Naive thymus-derived CD8-positive, alpha-beta T cell (primary cell): ENCODE measurements at regions not wholly inside any gene's neighbourhood (a gene's known extent, or its start where the extent isn't known, plus 50 kb on each side); places are given as distances from the start of the nearest gene placed in this dataset.
"Not testable (repeated sequence)": the region's sequence is repeated elsewhere in the genome, so short reads cannot be mapped to it uniquely, and the experiment has no call there.

Experiments used
- ATAC-seq, 2 donors: fragments of 150-1000 bp; cut with Tn5 transposase in 1 of 2; sonication (Bioruptor Pico), chemical (Tn5 transposase) in 1 of 2; 1 replicate in 1 of 2; 2 replicates in 1 of 2; pipeline ENCODE4 v1.10.0; 2021; ENCODE audit warnings: mild to moderate bottlenecking in 2 of 2, moderate library complexity in 2 of 2
- POLR2A ChIA-PET: fragments of 350-600 bp; sonication (Branson Sonifier 250); formaldehyde crosslinking; loops from one replicate; lab custom pipeline; 2021; ENCODE audit warnings: antibody characterized with exemption; lab: Charles Lee
- DNase-seq, 10 donors: peaks; one replicate each; pipeline versions ENCODE4 v3.0.0 to v3.0.0-alpha.2; 2020 to 2022
- H3K27ac Mint-ChIP-seq, 10 donors: one replicate each; pipeline ENCODE4 v1.8.0; 2020 to 2022; ENCODE audit warnings: mild to moderate bottlenecking in 10 of 10, mixed read lengths in 10 of 10, moderate library complexity in 4 of 10, inconsistent platforms in 1 of 10
- H3K27me3 Mint-ChIP-seq, 5 donors: one replicate each; pipeline ENCODE4 v1.8.0; 2021 to 2022; ENCODE audit warnings: mixed read lengths in 5 of 5
- H3K36me3 Mint-ChIP-seq, 3 donors: one replicate each; pipeline ENCODE4 v1.8.0; 2020 to 2022; ENCODE audit warnings: mixed read lengths in 3 of 3, mild to moderate bottlenecking in 2 of 3, inconsistent platforms in 1 of 3
- H3K4me1 Mint-ChIP-seq, 4 donors: one replicate each; pipeline ENCODE4 v1.8.0; 2021 to 2022; ENCODE audit warnings: mixed read lengths in 4 of 4
- H3K4me3 Mint-ChIP-seq, 10 donors: one replicate each; pipeline ENCODE4 v1.8.0; 2020 to 2022; ENCODE audit warnings: mild to moderate bottlenecking in 10 of 10, mixed read lengths in 10 of 10, moderate library complexity in 6 of 10, inconsistent platforms in 1 of 10
- H3K9me3 Mint-ChIP-seq, 9 donors: one replicate each; pipeline ENCODE4 v1.8.0; 2020 to 2022; ENCODE audit warnings: mixed read lengths in 9 of 9, mild to moderate bottlenecking in 3 of 9, inconsistent platforms in 1 of 9, moderate library complexity in 1 of 9

GRCh38 chr7:1354661-1355567, 104.4 kb downstream of the MICALL2 start:
- H3K4me1 Mint-ChIP-seq: no peaks in the 10 kb centered on the region
- POLR2A ChIA-PET: no interaction called here
- no peak overlapping the region for H3K27ac Mint-ChIP-seq
- H3K27me3 Mint-ChIP-seq: peaks cover 5 to 22% (median 6%) of the 10 kb centered on the region in 5 donors
- no peak overlapping the region for H3K4me3 Mint-ChIP-seq
- no peaks in the 10 kb centered on the region for H3K36me3 Mint-ChIP-seq
- peak in 1 of 10 donors; percentile 51 for DNase-seq
- no peaks in the 10 kb centered on the region for H3K9me3 Mint-ChIP-seq
- no peak for ATAC-seq

DNA sequence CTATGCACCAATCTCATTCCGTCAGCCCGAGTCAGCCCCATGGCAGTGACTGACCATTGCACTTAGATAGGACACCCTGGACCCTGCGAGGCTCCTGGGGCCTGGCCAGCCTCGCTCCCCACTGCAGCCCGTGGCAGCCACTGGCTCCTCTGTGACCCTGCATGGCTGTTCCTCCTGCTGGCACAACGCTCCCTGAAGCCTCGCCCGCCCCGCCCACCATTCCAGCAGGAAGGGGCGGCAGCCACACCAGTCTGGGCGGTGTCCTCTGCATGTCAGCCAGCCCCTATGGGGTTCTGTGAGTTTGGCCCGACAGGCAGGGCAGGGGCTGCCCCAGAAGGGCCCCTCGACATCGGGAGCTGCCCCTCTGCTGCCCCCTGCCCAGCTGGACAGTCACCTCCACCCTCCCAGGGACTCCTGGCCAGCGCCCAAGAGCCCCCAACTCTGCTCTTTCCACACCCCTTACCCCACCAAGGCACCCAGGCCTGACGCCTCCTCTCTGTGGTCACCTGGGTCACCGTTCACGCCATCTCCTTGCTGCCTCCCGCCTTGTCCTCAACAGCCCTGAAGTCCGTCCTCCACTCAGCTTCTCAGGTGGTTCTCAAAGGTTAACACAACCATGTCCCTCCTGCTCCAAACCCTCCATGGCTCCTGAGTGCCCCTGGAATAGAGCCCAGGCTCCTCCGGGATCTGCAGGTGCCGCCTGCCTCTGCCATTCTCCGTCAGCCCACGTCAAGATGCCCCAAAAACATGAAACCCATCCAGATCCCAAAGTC, 103.5 kb downstream of the MICALL2 start:
- Mint-ChIP-seq H3K9me3 (no peaks in the 10 kb centered on the region), H3K27ac (peak overlapping the region in 2 of 10 donors; percentile 18 to 74), H3K27me3 (peaks cover 3 to 14% (median 6%) of the 10 kb centered on the region in 5 donors), H3K36me3 (no peaks in the 10 kb centered on the region), H3K4me3 (no peak overlapping the region), H3K4me1 (no peaks in the 10 kb centered on the region)
- DNase-seq (peak in 1 of 10 donors; percentile 52), ATAC-seq (no peak)
- POLR2A ChIA-PET: no interaction called here

GRCh38 chr7:1356853-1357252, 102.4 kb downstream of the MICALL2 start:
- H3K4me1 Mint-ChIP-seq, ATAC-seq, H3K9me3 Mint-ChIP-seq, DNase-seq, H3K4me3 Mint-ChIP-seq, H3K36me3 Mint-ChIP-seq, H3K27ac Mint-ChIP-seq, POLR2A ChIA-PET: not testable (repeated sequence)
- peaks cover 0 to 14% (median 6%) of the 10 kb centered on the region in 5 donors for H3K27me3 Mint-ChIP-seq

DNA sequence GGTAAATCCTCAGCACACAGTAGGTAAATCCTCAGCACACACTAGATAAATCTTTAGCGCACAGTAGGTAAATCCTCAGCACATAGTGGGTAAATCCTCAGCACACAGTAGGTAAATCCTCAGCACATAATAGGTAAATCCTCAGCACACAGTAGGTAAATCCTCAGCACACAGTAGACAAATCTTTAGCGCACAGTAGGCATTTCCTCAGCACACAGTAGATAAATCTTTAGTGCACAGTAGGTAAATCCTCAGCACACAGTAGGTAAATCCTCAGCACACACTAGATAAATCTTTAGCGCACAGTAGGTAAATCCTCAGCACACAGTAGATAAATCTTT, 102.0 kb downstream of the MICALL2 start:
- H3K9me3 Mint-ChIP-seq, ATAC-seq, H3K4me1 Mint-ChIP-seq, DNase-seq, POLR2A ChIA-PET, H3K4me3 Mint-ChIP-seq, H3K27ac Mint-ChIP-seq, H3K36me3 Mint-ChIP-seq: not testable (repeated sequence)
- H3K27me3 Mint-ChIP-seq: peaks cover 0 to 14% (median 6%) of the 10 kb centered on the region in 5 donors

DNA sequence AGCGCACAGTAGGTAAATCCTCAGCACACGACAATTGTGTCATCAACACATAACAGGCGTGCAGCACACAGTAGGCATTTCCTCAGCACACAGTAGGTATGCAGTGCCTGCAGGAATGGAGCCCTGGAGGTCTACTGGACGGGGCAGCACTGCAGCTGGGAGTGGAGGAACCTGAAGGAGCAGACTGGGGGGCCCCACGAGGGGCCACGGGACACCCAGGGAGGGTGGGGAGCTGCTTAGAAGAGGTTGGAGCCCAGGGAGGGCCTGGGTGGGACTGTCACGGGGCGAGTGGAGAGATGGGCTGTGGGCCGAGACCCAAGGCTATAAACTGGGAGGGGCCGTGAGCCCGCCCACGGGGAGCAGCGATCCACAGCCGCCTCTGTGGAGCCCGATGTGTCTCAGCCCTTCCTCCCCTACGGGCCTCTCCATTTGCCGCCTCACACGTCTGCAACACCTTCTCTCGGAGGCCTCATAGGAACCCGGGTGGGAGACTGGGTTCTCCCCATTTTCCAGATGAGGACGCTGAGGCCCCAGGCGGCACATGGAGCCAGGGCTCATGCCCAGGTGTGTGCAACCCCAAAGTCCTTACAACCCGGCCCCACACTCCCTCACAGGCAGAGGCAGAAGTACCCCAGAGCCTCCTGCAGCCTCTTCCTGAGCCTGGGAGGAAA, 101.5 kb downstream of the MICALL2 start:
- Mint-ChIP-seq H3K4me3 (no peak overlapping the region), H3K36me3 (no peaks in the 10 kb centered on the region), H3K9me3 (no peaks in the 10 kb centered on the region), H3K27ac (no peak overlapping the region), H3K4me1 (no peaks in the 10 kb centered on the region), H3K27me3 (peaks cover 0 to 14% (median 6%) of the 10 kb centered on the region in 5 donors)
- peak in 1 of 2 donors; percentile 43 for ATAC-seq
- POLR2A ChIA-PET: no interaction called here
- DNase-seq: peak in 2 of 10 donors; percentile 9 to 63

GRCh38 chr7:1358376-1359050, 100.8 kb downstream of the MICALL2 start:
- Mint-ChIP-seq H3K27ac (no peak overlapping the region), H3K27me3 (peaks cover 0 to 12% (median 6%) of the 10 kb centered on the region in 5 donors), H3K36me3 (no peaks in the 10 kb centered on the region), H3K4me1 (no peaks in the 10 kb centered on the region), H3K9me3 (no peaks in the 10 kb centered on the region), H3K4me3 (no peak overlapping the region)
- no peak for ATAC-seq
- DNase-seq: peak in 1 of 10 donors; percentile 45
- POLR2A ChIA-PET: no interaction called here

DNA sequence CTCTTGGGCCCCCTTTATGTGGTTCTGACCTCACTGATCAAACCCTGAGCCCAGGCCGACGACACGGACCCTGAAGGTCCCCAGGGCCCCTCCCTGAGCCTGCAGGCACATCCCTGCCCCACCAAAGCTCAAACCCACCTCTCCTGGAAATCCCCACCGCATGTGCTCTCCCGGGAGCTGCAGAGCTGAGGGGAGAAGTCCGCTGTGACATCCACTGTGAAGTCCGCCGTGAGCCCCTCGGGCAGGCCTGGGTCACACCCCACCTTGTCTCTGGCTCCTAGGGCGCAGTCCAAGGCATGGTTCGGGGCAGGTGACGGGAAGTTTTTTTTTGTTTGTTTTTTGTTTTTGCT, 100.2 kb downstream of the MICALL2 start:
- no peaks in the 10 kb centered on the region for H3K4me1 Mint-ChIP-seq

DNA sequence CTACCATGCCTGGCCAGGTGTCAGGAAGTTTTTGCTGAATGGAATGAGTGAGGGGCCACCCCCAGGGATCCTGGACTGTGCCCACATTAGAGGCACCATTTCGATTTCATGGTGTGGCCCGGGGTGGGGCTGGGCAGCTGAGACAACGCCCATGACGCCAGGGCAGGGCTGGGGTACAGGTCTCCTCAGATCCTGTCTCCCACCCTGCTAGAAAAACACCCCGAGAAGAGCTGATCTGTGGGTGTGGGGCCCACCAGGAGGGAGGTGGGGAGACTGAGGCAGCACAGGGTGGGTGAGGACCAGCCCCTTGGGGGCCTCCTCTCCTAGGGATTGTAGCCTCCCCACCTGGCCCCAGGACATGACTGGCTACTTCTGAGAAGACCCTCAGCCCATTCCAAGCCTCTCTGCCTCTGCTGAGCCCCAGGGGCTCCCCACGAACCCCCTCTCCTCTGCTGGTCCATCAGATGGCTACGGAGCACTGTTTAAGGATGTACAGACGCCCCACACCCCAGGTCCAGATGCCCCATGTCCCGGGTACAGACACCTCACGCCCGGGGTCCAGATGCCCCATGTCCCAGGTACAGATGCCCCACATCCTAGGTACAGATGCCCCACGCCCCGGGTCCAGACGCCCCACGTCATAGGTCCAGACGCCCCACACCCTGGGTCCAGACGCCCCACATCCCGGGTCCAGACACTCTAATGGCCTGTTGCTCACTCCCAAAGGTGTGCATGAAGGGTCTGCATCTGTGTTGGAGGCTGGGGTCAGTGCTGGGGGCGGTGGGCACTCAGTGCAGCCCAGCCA, 99.4 kb downstream of the MICALL2 start:
- no peaks in the 10 kb centered on the region for H3K36me3 Mint-ChIP-seq
- peaks cover 0 to 24% (median 11%) of the 10 kb centered on the region in 5 donors for H3K27me3 Mint-ChIP-seq
- H3K9me3 Mint-ChIP-seq: no peaks in the 10 kb centered on the region
- H3K4me3 Mint-ChIP-seq: no peak overlapping the region
- POLR2A ChIA-PET: no interaction called here
- H3K27ac Mint-ChIP-seq: no peak overlapping the region
- ATAC-seq (no peak), DNase-seq (peak in 1 of 10 donors; percentile 48)
- no peaks in the 10 kb centered on the region for H3K4me1 Mint-ChIP-seq

More for the DNA sequence above, 100.2 kb downstream of the MICALL2 start:
- peak in 1 of 2 donors; percentile 18 for ATAC-seq
- no peaks in the 10 kb centered on the region for H3K36me3 Mint-ChIP-seq
- H3K9me3 Mint-ChIP-seq: no peaks in the 10 kb centered on the region
- POLR2A ChIA-PET: no interaction called here
- H3K4me3 Mint-ChIP-seq: no peak overlapping the region
- H3K27ac Mint-ChIP-seq: peak overlapping the region in 1 of 10 donors; percentile 43
- DNase-seq: peak in 1 of 10 donors; percentile 60
- H3K27me3 Mint-ChIP-seq: peaks cover 0 to 16% (median 9%) of the 10 kb centered on the region in 5 donors

DNA sequence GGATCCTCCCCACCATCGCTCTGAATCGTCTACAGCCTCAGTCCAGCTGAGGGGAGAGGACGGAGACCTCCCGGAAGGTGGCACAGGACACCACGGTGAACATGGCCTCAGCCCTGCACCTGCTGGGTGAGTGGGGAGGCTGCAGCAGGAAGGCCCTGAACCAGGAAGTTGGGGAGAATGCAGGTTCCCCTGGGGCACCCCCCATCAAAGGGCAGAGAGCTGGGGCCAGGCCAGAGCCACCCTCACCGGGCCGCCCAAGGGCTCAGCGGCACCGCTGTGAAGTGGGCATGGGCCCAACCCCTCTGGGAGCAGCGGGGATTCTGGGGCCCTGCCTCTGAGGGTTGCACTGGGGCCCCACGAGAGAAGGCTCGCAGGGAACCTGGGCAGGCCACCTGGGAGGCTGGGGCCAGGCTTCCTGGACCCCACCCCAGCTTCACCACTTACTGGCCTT, 98.7 kb downstream of the MICALL2 start:
- Mint-ChIP-seq H3K9me3 (peaks cover 0 to 2% (median 0%) of the 10 kb centered on the region in 9 donors), H3K4me1 (no peaks in the 10 kb centered on the region), H3K27me3 (peaks cover 0 to 30% (median 17%) of the 10 kb centered on the region in 5 donors), H3K36me3 (no peaks in the 10 kb centered on the region), H3K4me3 (no peak overlapping the region), H3K27ac (no peak overlapping the region)
- DNase-seq: peak in 1 of 10 donors; percentile 53
- POLR2A ChIA-PET: no interaction called here
- no peak for ATAC-seq

DNA sequence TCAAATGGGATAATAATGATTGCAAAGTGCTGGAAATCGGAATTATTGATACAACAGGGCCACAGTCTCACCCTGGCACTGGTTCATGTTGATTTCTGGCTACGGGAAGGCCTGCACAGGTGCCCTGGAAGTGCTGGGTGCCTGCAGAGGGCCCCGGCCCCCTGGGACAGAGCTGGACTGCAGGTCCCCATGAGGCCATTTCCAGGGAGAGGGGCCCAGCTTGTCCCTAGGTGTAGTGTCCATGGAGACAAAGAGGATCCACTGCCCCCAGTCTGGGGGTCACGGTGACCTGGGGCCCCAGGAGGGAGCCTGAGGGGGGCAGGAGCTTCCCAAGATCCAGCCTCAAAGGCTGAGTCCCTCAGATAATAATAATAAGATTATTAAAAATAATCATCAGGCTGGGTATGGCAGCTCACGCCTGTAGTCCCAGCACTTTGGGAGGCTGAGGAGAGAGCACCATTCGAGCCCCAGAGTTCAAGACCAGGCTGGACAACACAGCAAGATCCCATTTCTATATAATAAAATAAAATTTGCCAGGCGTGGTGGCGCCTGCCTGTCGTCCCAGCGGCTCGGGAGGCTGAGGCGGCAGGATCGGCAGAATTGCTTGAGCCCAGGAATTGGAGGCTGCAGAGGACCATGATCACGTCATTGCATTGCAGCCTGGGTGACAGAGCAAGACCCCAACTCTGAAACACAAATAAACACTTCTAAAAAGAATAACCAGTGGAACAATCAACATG, 98.1 kb downstream of the MICALL2 start:
- Mint-ChIP-seq H3K4me3 (no peak overlapping the region), H3K27ac (no peak overlapping the region), H3K4me1 (no peaks in the 10 kb centered on the region), H3K27me3 (peaks cover 4 to 30% (median 20%) of the 10 kb centered on the region in 5 donors), H3K36me3 (peaks cover 0 to 2% (median 0%) of the 10 kb centered on the region in 3 donors), H3K9me3 (peaks cover 0 to 8% (median 0%) of the 10 kb centered on the region in 9 donors)
- DNase-seq: no peak
- no peak for ATAC-seq
- POLR2A ChIA-PET: no interaction called here

DNA sequence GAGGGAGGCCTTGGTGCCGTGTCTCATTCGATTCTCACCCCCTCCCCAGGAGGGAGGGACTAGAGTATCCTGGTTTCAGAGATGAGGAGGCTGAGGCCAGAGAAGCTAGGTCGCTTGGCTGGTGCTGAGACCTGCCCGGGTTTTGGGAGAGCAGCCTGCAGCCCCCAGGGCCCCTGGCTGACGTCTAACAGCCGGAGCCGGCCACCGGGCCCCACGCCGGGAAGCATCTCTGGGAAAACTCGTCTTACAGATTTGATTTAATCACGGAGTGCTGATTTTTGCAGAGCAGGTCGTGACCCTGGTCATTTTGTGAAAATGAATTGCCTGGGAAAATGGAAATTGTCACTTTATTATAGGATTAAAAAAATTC, 97.5 kb downstream of the MICALL2 start:
- Mint-ChIP-seq H3K27ac (no peak overlapping the region), H3K9me3 (peaks cover 0 to 10% (median 0%) of the 10 kb centered on the region in 9 donors), H3K4me3 (no peak overlapping the region), H3K36me3 (peaks cover 0 to 2% (median 0%) of the 10 kb centered on the region in 3 donors), H3K4me1 (no peaks in the 10 kb centered on the region), H3K27me3 (peaks cover 4 to 31% (median 21%) of the 10 kb centered on the region in 5 donors)
- no peak for DNase-seq
- ATAC-seq: no peak
- POLR2A ChIA-PET: no interaction called here
